ENCODE measurements at regions not wholly inside any gene's neighbourhood (a gene's known extent, or its start where the extent isn't known, plus 50 kb on each side); places are given as distances from the start of the nearest gene placed in this dataset.

DNA sequence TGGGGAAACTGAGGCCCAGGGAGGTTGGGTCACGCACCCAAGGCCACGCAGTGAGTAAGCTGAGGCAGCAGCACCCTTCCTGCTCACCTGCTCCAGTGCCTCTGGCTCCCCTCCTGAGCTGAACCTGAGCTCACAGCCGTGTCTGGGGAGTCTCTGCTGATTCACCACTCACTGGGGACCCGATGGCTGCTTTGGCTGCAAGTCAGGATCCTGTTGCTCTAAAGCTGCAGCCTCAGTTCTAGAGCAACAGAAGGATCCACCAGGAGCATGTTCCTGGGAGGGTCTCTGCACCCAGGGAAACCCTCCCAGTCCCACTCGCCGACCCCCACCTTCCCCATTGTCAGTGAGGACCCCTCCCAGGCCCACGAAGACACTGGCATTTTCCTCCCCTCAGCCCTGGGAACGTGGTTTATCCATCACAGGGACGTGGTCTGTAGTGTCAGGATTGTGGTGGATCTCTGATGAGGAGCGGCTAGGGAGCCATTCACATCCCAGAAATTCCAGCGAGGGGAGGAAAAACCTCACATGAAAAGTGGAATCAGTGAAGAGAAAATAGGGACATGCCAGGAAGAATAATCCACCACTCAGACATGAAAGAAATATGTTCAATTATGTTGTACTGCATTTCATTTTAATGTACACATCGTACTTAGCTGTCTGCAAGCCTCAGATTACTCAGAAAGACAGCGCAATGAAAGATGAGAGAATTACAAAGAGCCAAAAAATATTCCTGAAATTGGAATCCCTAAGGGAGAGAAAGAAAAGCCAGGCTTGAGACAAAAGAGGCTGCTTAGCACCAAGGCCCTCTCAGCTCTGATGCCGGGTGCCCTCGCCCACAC, 447.2 kb downstream of the MATN1 start:
- Histone ChIP-seq H3K9me3 (replicated peaks; ENCODE audit: control insufficient read depth, insufficient read depth, low read length) (no peaks in the 10 kb centered on the region; the same call in 2 of the 3 replicates), H3K79me2 (ENCODE audit: control insufficient read depth, insufficient read depth, low read length) (no peaks in the 10 kb centered on the region), H3K4me3 (no peak overlapping the region), H3K27me3 (replicated peaks in 1 of 2; ENCODE audit: control insufficient read depth in 2 of 2, insufficient read depth in 2 of 2, low read length in 1 of 2) (no peaks in the 10 kb centered on the region; a peak in 1 of 4 replicates), H3K36me3 (ENCODE audit: control insufficient read depth in 2 of 2, insufficient read depth in 2 of 2, low read length in 1 of 2) (no peaks in the 10 kb centered on the region; a peak in 1 of 4 replicates), H2AFZ (ENCODE audit: control insufficient read depth, low read depth, low read length) (no peak overlapping the region), H4K20me1 (ENCODE audit: control insufficient read depth, insufficient read depth) (no peaks in the 10 kb centered on the region), H3K27ac (ENCODE audit: control insufficient read depth, insufficient read depth) (no peak overlapping the region), H3K9ac (ENCODE audit: control insufficient read depth, insufficient read depth, low read length) (no peak overlapping the region), H3K4me2 (ENCODE audit: control insufficient read depth, insufficient read depth) (no peak overlapping the region), H3K4me1 (ENCODE audit: control insufficient read depth, insufficient read depth, low read length) (no peaks in the 10 kb centered on the region)
- ATAC-seq (no peak), DNase-seq (ENCODE audit: low read depth, low spot score) (no peak), FAIRE-seq (no peak)
- WGBS (ENCODE audit: insufficient coverage, insufficient replicate concordance, low lambda C conversion rate, missing lambda C conversion rate), result 20% methylated on average over 15 of the region's 15 CpGs
- intact Hi-C loops (cut with micrococcal nuclease; ENCODE audit: unreplicated experiment), result no loop called here
- TF ChIP-seq RCOR1 (conservative IDR thresholded peaks at IDR 0.05; ENCODE audit: low read depth, low read length) (no peak), SUPT20H (IDR thresholded peaks at IDR 0.05; ENCODE audit: borderline replicate concordance, control insufficient read depth, low read depth, low read length) (no peak), PAX5 (IDR thresholded peaks at IDR 0.05; ENCODE audit: borderline replicate concordance, low read depth, low read length) (no peak), IKZF2 (IDR thresholded peaks at IDR 0.05) (no peak), POU2F2 (IDR thresholded peaks at IDR 0.05; ENCODE audit: borderline replicate concordance, low read depth, low read length) (no peak), SUZ12 (IDR thresholded peaks at IDR 0.05; ENCODE audit: unreplicated experiment) (no peak), NFXL1 (IDR thresholded peaks at IDR 0.05; ENCODE audit: borderline replicate concordance) (no peak), IKZF1 (conservative IDR thresholded peaks at IDR 0.05) (no peak), BMI1 (IDR thresholded peaks at IDR 0.05; ENCODE audit: borderline replicate concordance) (no peak), ATF7 (IDR thresholded peaks at IDR 0.05; ENCODE audit: low read depth) (no peak), ESRRA (IDR thresholded peaks at IDR 0.05; ENCODE audit: low read length) (no peak), SREBF1 (IDR thresholded peaks at IDR 0.05; ENCODE audit: low read length) (no peak), RBBP5 (conservative IDR thresholded peaks at IDR 0.05) (no peak), CBX5 (IDR thresholded peaks at IDR 0.05; ENCODE audit: low read depth) (no peak), MTA3 (IDR thresholded peaks at IDR 0.05; ENCODE audit: borderline replicate concordance, low read length) (no peak), CREM (IDR thresholded peaks at IDR 0.05; ENCODE audit: low read depth) (no peak), MXI1 (IDR thresholded peaks at IDR 0.05; ENCODE audit: low read depth, low read length) (no peak)
- TF ChIP-seq, protein P1, sequence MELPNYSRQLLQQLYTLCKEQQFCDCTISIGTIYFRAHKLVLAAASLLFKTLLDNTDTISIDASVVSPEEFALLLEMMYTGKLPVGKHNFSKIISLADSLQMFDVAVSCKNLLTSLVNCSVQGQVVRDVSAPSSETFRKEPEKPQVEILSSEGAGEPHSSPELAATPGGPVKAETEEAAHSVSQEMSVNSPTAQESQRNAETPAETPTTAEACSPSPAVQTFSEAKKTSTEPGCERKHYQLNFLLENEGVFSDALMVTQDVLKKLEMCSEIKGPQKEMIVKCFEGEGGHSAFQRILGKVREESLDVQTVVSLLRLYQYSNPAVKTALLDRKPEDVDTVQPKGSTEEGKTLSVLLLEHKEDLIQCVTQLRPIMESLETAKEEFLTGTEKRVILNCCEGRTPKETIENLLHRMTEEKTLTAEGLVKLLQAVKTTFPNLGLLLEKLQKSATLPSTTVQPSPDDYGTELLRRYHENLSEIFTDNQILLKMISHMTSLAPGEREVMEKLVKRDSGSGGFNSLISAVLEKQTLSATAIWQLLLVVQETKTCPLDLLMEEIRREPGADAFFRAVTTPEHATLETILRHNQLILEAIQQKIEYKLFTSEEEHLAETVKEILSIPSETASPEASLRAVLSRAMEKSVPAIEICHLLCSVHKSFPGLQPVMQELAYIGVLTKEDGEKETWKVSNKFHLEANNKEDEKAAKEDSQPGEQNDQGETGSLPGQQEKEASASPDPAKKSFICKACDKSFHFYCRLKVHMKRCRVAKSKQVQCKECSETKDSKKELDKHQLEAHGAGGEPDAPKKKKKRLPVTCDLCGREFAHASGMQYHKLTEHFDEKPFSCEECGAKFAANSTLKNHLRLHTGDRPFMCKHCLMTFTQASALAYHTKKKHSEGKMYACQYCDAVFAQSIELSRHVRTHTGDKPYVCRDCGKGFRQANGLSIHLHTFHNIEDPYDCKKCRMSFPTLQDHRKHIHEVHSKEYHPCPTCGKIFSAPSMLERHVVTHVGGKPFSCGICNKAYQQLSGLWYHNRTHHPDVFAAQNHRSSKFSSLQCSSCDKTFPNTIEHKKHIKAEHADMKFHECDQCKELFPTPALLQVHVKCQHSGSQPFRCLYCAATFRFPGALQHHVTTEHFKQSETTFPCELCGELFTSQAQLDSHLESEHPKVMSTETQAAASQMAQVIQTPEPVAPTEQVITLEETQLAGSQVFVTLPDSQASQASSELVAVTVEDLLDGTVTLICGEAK (IDR thresholded peaks at IDR 0.05; ENCODE audit: borderline replicate concordance), result no peak
- TF ChIP-seq, protein P2, sequence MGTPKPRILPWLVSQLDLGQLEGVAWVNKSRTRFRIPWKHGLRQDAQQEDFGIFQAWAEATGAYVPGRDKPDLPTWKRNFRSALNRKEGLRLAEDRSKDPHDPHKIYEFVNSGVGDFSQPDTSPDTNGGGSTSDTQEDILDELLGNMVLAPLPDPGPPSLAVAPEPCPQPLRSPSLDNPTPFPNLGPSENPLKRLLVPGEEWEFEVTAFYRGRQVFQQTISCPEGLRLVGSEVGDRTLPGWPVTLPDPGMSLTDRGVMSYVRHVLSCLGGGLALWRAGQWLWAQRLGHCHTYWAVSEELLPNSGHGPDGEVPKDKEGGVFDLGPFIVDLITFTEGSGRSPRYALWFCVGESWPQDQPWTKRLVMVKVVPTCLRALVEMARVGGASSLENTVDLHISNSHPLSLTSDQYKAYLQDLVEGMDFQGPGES (IDR thresholded peaks at IDR 0.05), result no peak
- ChIA-PET SMC1A (ENCODE audit: uncharacterized antibody, unreplicated experiment) (no interaction called here), RAD21 (ENCODE audit: unreplicated experiment) (no interaction called here), POLR2A (no interaction called here), CTCF (no interaction called here)
- in situ Hi-C loops (cut with MboI), result no loop called here
- BruUV-seq (replicated peaks), result no TSS peak
